Muscle of leg (tissue), 3 donors: ENCODE measurements at regions not wholly inside any gene's neighbourhood (a gene's known extent, or its start where the extent isn't known, plus 50 kb on each side); places are given as distances from the start of the nearest gene placed in this dataset.

Source experiments
- DNase-seq: peaks from one replicate; pipeline ENCODE4 v3.0.0; 2013
- H3K27ac ChIP-seq: one replicate; pipeline ENCODE4 v1.5.1; 2013; ENCODE audit warnings: mild to moderate bottlenecking, low read length, control low read depth
- H3K27me3 ChIP-seq: one replicate; pipeline ENCODE4 v1.6.1; 2013; ENCODE audit warnings: low read length; ENCODE audit not compliant: control insufficient read depth, insufficient read depth
- H3K36me3 ChIP-seq: one replicate; pipeline ENCODE4 v1.6.1; 2013; ENCODE audit warnings: low read length; ENCODE audit not compliant: control insufficient read depth, insufficient read depth
- H3K4me1 ChIP-seq: one replicate; pipeline ENCODE4 v1.6.1; 2013; ENCODE audit warnings: low read length; ENCODE audit not compliant: control insufficient read depth, insufficient read depth
- H3K4me3 ChIP-seq: one replicate; pipeline ENCODE4 v1.5.1; 2013; ENCODE audit warnings: low read length, control low read depth
- H3K9me3 ChIP-seq: replicated peaks from 2 replicates; pipeline ENCODE4 v1.6.1; 2013; ENCODE audit warnings: low read depth, low read length; ENCODE audit not compliant: control insufficient read depth
- WGBS: methylation state at CpG from one replicate; pipeline ENCODE4 v1.1.5; 2013; ENCODE audit warnings: missing lambda C conversion rate; ENCODE audit not compliant: insufficient coverage; 5-methylcytosine and 5-hydroxymethylcytosine counted together

DNA sequence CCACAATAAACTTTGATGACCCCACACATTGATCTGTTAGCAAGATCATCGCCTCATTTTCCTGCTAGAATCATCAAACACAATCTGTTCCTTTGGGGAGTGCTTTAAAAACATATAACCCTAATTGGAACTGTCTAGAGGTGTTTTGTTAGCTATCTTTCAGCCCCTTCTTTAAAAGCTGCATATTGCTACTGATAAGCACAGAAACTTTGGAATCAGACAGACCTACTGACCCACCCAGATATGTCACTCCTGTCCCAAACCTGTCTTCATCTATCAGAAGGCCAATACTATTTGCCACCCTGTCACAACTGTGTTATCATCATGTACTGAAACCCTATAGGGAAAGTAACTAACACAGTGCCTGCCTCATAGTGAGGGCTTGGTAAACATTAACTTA, 172.4 kb upstream of the SASH1 start:
- Histone ChIP-seq H3K9me3 (no peaks in the 10 kb centered on the region), H3K27me3 (no peaks in the 10 kb centered on the region), H3K27ac (no peak overlapping the region), H3K36me3 (no peaks in the 10 kb centered on the region), H3K4me3 (no peak overlapping the region), H3K4me1 (no peaks in the 10 kb centered on the region)
- no peak for DNase-seq
- no CpG with 5 or more reads among the region's 1 CpG for WGBS

- no peaks in the 10 kb centered on the region for H3K36me3 ChIP-seq
- WGBS, result no CpG with 5 or more reads among the region's 1 CpG
Observed at GRCh38 chr6:148173548-148173947, 169.1 kb upstream of the SASH1 start.

DNA sequence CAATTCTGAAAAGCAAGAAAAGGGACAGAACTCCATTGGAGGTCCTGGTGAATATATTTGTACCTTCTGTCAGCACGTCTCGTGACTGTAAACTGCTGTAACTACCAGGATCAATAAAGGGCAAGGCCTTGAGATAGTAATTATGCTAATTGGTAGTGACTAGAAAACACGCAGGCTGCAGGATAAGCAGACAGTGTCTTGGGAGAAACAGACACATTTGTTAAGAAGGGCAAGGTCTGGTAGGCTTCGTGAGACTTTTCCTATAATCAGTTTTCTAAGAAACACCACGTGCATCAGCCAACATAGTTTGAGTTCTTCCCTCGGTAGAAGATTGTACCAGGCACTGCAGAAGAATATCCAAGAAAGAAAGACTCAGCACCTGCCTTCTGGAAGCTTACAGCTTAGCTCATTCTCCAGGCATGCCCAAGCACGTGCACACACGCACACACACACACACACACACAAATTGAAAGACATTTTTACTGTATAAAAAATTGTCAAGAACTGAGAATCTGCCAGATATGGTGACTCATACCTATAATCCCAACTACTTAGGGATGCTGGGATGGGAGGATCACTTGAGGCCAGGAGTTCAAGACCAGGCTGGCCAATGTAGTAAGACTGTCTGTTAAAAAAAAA, 167.0 kb upstream of the SASH1 start:
- H3K4me3 ChIP-seq, result no peak overlapping the region
- 72% methylated on average over 5 of the region's 8 CpGs for WGBS
- no peak for DNase-seq
- H3K27me3 ChIP-seq, result no peaks in the 10 kb centered on the region
- H3K4me1 ChIP-seq, result no peaks in the 10 kb centered on the region
- no peak overlapping the region for H3K27ac ChIP-seq
- peaks cover 3% of the 10 kb centered on the region for H3K9me3 ChIP-seq
- no peaks in the 10 kb centered on the region for H3K36me3 ChIP-seq

More at GRCh38 chr6:148173548-148173947, 169.1 kb upstream of the SASH1 start:
- no peaks in the 10 kb centered on the region for H3K4me1 ChIP-seq
- H3K9me3 ChIP-seq, result peaks cover 3% of the 10 kb centered on the region
- H3K27me3 ChIP-seq, result no peaks in the 10 kb centered on the region
- DNase-seq, result no peak
- H3K27ac ChIP-seq, result no peak overlapping the region
- no peak overlapping the region for H3K4me3 ChIP-seq

GRCh38 chr6:148177589-148178233, 164.9 kb upstream of the SASH1 start:
- Histone ChIP-seq H3K4me1 (no peaks in the 10 kb centered on the region), H3K27ac (no peak overlapping the region), H3K4me3 (no peak overlapping the region), H3K36me3 (no peaks in the 10 kb centered on the region), H3K9me3 (peaks cover 3% of the 10 kb centered on the region), H3K27me3 (no peaks in the 10 kb centered on the region)
- WGBS, result 30% methylated on average over 2 of the region's 10 CpGs
- peak; percentile 69 for DNase-seq

GRCh38 chr6:148179786-148180185, 162.9 kb upstream of the SASH1 start:
- no peak for DNase-seq
- Histone ChIP-seq H3K9me3 (peaks cover 3% of the 10 kb centered on the region), H3K4me3 (no peak overlapping the region), H3K27me3 (no peaks in the 10 kb centered on the region), H3K4me1 (no peaks in the 10 kb centered on the region), H3K36me3 (no peaks in the 10 kb centered on the region), H3K27ac (no peak overlapping the region)
- no CpG with 5 or more reads among the region's 1 CpG for WGBS

DNA sequence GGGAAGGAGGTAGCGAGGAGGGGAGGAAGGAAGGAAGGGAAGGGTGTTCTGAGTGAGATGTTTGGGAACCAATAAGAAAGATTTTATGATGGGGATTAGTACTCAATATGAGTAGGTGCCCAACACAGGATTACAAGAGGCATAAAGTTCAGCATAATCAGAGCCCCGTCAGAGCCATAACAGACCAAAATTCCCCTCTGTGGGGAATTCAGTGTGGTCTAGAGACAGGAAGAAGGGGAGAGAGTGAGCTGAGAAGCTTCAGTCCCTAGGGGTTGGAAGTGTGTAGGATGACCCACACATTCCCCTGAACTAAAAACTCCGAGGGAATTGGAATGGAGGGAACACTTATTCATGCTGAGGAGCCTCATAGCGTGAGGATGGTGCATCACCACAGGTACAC, 160.3 kb upstream of the SASH1 start:
- H3K4me1 ChIP-seq, result no peaks in the 10 kb centered on the region
- DNase-seq, result no peak
- no peaks in the 10 kb centered on the region for H3K36me3 ChIP-seq
- no peak overlapping the region for H3K27ac ChIP-seq
- H3K27me3 ChIP-seq, result no peaks in the 10 kb centered on the region
- 60% methylated on average over 1 of the region's 4 CpGs for WGBS
- no peaks in the 10 kb centered on the region for H3K9me3 ChIP-seq
- no peak overlapping the region for H3K4me3 ChIP-seq

- H3K27me3 ChIP-seq, result no peaks in the 10 kb centered on the region
- H3K9me3 ChIP-seq, result no peaks in the 10 kb centered on the region
- DNase-seq, result no peak
- no peaks in the 10 kb centered on the region for H3K4me1 ChIP-seq
- WGBS, result 70% methylated on average over 2 of the region's 2 CpGs
- H3K36me3 ChIP-seq, result no peaks in the 10 kb centered on the region
- no peak overlapping the region for H3K4me3 ChIP-seq
- no peak overlapping the region for H3K27ac ChIP-seq
Observed at GRCh38 chr6:148183776-148184175, 158.9 kb upstream of the SASH1 start.

DNA sequence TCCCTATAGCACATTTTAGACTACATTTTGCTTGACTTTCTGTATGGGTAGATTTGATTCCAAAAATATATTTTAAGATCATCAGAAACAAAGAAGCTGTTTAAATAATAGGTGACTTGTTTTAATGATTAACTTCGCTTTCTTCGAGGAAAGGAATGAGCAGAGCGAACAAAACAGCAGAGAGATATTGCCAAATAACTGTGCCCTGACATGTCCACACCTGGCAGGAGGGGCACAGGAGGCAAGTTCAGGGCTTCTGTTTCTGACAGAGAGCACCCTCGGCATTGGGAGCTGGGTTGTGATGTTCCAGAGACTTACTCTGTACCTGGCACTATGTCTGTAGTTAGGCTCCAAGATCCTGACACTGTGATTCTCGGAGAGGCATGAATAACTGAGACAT, 155.7 kb upstream of the SASH1 start:
- no peaks in the 10 kb centered on the region for H3K4me1 ChIP-seq
- 29% methylated on average over 1 of the region's 5 CpGs for WGBS
- no peaks in the 10 kb centered on the region for H3K27me3 ChIP-seq
- H3K4me3 ChIP-seq, result no peak overlapping the region
- no peak overlapping the region for H3K27ac ChIP-seq
- H3K36me3 ChIP-seq, result no peaks in the 10 kb centered on the region
- H3K9me3 ChIP-seq, result no peaks in the 10 kb centered on the region
- no peak for DNase-seq

DNA sequence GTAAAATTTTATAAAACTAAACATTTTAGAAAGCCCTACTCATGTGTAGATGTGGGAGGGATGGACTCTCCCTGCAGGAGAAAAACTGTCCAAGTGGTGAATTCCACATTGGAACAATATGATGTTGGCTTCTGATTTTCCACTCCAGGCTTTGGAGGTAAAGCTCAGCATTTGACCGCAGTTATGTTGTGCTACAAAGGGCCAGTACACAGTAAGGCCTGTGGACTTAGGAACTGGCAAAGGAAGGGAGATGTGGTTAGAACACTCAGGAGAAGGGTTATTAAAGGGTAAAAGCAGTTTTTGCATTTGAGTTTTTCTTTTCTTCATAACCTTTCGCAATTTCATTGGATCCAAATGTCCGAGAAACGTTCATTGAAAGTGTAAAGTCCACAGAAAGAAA, 150.3 kb upstream of the SASH1 start:
- H3K27ac ChIP-seq, result no peak overlapping the region
- no peak overlapping the region for H3K4me3 ChIP-seq
- whole genome bisulfite sequencing, result 82% methylated on average over 4 of the region's 4 CpGs
- H3K9me3 ChIP-seq, result no peaks in the 10 kb centered on the region
- H3K27me3 ChIP-seq, result peaks cover 3% of the 10 kb centered on the region
- no peak for DNase-seq
- no peaks in the 10 kb centered on the region for H3K4me1 ChIP-seq
- no peaks in the 10 kb centered on the region for H3K36me3 ChIP-seq

- no peaks in the 10 kb centered on the region for H3K36me3 ChIP-seq
- no CpG with 5 or more reads among the region's 5 CpGs for WGBS
- no peak overlapping the region for H3K4me3 ChIP-seq
- no peaks in the 10 kb centered on the region for H3K9me3 ChIP-seq
- no peak for DNase-seq
- H3K27ac ChIP-seq, result no peak overlapping the region
- H3K4me1 ChIP-seq, result no peaks in the 10 kb centered on the region
- peaks cover 3% of the 10 kb centered on the region for H3K27me3 ChIP-seq
Observed at GRCh38 chr6:148193063-148193680, 149.5 kb upstream of the SASH1 start.
